ENCODE measurements at regions not wholly inside any gene's neighbourhood (a gene's known extent, or its start where the extent isn't known, plus 50 kb on each side); places are given as distances from the start of the nearest gene placed in this dataset.
"Not testable (repeated sequence)": the region's sequence is repeated elsewhere in the genome, so short reads cannot be mapped to it uniquely, and the experiment has no call there.

DNA sequence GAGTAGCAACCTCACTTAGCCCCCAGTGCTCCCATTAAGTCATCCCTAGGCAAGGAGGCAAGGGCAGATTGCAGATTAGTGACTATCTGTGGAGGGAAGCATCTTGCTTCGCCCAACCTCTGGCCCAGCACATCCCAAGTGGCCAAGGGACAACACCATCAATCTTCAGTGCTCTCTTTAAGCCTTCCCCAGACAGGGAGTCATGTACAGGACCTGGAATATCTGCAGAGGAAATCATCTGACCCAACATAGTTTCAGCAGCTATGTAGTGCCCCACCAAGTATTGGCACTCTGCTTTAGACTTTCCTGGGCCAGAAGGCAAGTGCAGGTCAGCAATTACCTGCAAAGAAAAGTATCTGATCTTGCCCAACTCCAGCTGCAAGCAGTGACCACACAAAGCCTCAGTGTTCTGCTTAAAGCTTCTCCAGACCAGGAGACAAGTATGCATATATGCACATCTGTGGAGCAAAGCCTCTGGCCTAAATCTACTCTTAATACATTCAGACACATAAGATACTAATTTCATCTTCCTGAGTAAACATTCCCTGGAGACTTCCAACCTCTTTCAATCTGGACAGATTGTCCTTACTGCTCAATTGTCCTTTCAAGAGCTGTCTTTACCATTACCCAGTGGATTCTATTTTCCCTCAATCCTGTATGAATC is 224.8 kb upstream of the VLDLR start:
- Histone ChIP-seq H3K36me3 (replicated peaks in 1 of 2; ENCODE audit: control insufficient read depth in 1 of 2, insufficient read depth in 2 of 2, low read length in 2 of 2) (no peaks in the 10 kb centered on the region), H3K9me3 (ENCODE audit: low read length) (no peaks in the 10 kb centered on the region), H2AFZ (ENCODE audit: low read length) (no peak overlapping the region), H3K4me2 (ENCODE audit: low read depth, low read length) (no peak overlapping the region), H4K20me1 (ENCODE audit: insufficient read depth, low read length) (no peaks in the 10 kb centered on the region), H3K4me1 (ENCODE audit: insufficient read depth, low read length) (no peaks in the 10 kb centered on the region), H3K9ac (ENCODE audit: insufficient read depth, low read depth, low read length) (no peak overlapping the region), H3K79me2 (ENCODE audit: insufficient read depth, low read length) (no peaks in the 10 kb centered on the region), H3K27ac (ENCODE audit: extremely low read length, insufficient read depth, low read length) (no peak overlapping the region), H3K27me3 (ENCODE audit: control insufficient read depth in 1 of 2, insufficient read depth in 2 of 2, low read length in 2 of 2) (no peaks in the 10 kb centered on the region), H3K4me3 (replicated peaks in 1 of 3; ENCODE audit: insufficient read depth in 1 of 3, low read depth in 2 of 3, low read length in 3 of 3) (no peak overlapping the region)
- FAIRE-seq (no peak), DNase-seq (ENCODE audit: low spot score) (no peak), ATAC-seq (no peak)
- in situ Hi-C loops (cut with HindIII; ENCODE audit: extremely low pct_ligation_motif_present, low pct_unique_long_range_greater_than_20kb) = no loop called here
- POLR2A ChIA-PET = no interaction called here
- intact Hi-C loops (cut with micrococcal nuclease; ENCODE audit: unreplicated experiment) = no loop called here
- CTCF ChIA-PET (ENCODE audit: low intra/inter-chr PET ratio, low total read pairs) = no interaction called here
- no TSS peak for BruUV-seq (replicated peaks)
- WGBS (ENCODE audit: low lambda C conversion rate) = 0% methylated on average over 1 of the region's 1 CpG
- TF ChIP-seq NFIB (CRISPR knock-in tag; IDR thresholded peaks at IDR 0.05; ENCODE audit: borderline replicate concordance) (no peak), MBNL3 (CRISPR knock-in tag; conservative IDR thresholded peaks at IDR 0.05) (no peak), CREM (IDR thresholded peaks at IDR 0.05) (no peak), CREM (CRISPR knock-in tag; IDR thresholded peaks at IDR 0.05) (no peak), SOX6 (IDR thresholded peaks at IDR 0.05) (no peak), SOX6 (CRISPR knock-in tag; IDR thresholded peaks at IDR 0.05) (no peak), MYNN (CRISPR knock-in tag; IDR thresholded peaks at IDR 0.05; ENCODE audit: low read depth) (no peak), POLR2G (IDR thresholded peaks at IDR 0.05; ENCODE audit: low read depth, low read length) (no peak)
- TF ChIP-seq, protein P1, sequence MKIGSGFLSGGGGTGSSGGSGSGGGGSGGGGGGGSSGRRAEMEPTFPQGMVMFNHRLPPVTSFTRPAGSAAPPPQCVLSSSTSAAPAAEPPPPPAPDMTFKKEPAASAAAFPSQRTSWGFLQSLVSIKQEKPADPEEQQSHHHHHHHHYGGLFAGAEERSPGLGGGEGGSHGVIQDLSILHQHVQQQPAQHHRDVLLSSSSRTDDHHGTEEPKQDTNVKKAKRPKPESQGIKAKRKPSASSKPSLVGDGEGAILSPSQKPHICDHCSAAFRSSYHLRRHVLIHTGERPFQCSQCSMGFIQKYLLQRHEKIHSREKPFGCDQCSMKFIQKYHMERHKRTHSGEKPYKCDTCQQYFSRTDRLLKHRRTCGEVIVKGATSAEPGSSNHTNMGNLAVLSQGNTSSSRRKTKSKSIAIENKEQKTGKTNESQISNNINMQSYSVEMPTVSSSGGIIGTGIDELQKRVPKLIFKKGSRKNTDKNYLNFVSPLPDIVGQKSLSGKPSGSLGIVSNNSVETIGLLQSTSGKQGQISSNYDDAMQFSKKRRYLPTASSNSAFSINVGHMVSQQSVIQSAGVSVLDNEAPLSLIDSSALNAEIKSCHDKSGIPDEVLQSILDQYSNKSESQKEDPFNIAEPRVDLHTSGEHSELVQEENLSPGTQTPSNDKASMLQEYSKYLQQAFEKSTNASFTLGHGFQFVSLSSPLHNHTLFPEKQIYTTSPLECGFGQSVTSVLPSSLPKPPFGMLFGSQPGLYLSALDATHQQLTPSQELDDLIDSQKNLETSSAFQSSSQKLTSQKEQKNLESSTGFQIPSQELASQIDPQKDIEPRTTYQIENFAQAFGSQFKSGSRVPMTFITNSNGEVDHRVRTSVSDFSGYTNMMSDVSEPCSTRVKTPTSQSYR (CRISPR knock-in tag; IDR thresholded peaks at IDR 0.05; ENCODE audit: borderline replicate concordance) = no peak
- TF ChIP-seq, protein P2, sequence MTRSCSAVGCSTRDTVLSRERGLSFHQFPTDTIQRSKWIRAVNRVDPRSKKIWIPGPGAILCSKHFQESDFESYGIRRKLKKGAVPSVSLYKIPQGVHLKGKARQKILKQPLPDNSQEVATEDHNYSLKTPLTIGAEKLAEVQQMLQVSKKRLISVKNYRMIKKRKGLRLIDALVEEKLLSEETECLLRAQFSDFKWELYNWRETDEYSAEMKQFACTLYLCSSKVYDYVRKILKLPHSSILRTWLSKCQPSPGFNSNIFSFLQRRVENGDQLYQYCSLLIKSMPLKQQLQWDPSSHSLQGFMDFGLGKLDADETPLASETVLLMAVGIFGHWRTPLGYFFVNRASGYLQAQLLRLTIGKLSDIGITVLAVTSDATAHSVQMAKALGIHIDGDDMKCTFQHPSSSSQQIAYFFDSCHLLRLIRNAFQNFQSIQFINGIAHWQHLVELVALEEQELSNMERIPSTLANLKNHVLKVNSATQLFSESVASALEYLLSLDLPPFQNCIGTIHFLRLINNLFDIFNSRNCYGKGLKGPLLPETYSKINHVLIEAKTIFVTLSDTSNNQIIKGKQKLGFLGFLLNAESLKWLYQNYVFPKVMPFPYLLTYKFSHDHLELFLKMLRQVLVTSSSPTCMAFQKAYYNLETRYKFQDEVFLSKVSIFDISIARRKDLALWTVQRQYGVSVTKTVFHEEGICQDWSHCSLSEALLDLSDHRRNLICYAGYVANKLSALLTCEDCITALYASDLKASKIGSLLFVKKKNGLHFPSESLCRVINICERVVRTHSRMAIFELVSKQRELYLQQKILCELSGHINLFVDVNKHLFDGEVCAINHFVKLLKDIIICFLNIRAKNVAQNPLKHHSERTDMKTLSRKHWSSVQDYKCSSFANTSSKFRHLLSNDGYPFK (CRISPR knock-in tag; IDR thresholded peaks at IDR 0.05; ENCODE audit: borderline replicate concordance) = no peak
- TF ChIP-seq, protein P3, sequence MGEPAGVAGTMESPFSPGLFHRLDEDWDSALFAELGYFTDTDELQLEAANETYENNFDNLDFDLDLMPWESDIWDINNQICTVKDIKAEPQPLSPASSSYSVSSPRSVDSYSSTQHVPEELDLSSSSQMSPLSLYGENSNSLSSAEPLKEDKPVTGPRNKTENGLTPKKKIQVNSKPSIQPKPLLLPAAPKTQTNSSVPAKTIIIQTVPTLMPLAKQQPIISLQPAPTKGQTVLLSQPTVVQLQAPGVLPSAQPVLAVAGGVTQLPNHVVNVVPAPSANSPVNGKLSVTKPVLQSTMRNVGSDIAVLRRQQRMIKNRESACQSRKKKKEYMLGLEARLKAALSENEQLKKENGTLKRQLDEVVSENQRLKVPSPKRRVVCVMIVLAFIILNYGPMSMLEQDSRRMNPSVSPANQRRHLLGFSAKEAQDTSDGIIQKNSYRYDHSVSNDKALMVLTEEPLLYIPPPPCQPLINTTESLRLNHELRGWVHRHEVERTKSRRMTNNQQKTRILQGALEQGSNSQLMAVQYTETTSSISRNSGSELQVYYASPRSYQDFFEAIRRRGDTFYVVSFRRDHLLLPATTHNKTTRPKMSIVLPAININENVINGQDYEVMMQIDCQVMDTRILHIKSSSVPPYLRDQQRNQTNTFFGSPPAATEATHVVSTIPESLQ (CRISPR knock-in tag; conservative IDR thresholded peaks at IDR 0.05) = no peak

DNA sequence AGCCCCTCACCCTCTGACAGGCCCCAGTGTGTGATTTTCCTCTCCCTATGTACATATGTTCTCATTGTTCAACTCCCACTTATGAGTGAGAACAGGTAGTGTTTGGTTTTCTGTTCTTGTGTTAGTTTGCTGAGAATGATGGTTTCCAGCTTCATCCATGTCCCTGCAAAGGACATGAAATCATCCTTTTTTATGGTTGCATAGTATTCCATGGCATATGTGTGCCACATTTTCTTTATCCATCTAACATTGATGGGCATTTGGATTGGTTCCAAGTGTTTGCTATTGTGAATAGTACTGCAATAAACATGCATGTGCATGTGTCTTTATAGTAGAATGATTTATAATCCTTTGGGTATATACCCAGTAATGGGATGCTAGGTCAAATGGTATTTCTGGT is 223.7 kb upstream of the VLDLR start:
- H3K4me3 ChIP-seq (replicated peaks in 1 of 3; ENCODE audit: insufficient read depth in 1 of 3, low read depth in 2 of 3, low read length in 3 of 3); intact Hi-C loops (cut with micrococcal nuclease; ENCODE audit: unreplicated experiment); H3K36me3 ChIP-seq (replicated peaks in 1 of 2; ENCODE audit: control insufficient read depth in 1 of 2, insufficient read depth in 2 of 2, low read length in 2 of 2); H3K4me1 ChIP-seq (ENCODE audit: insufficient read depth, low read length); in situ Hi-C loops (cut with HindIII; ENCODE audit: extremely low pct_ligation_motif_present, low pct_unique_long_range_greater_than_20kb); BruUV-seq (replicated peaks); POLR2A ChIA-PET; H3K79me2 ChIP-seq (ENCODE audit: insufficient read depth, low read length); H3K9me3 ChIP-seq (ENCODE audit: low read length); FAIRE-seq; H3K27ac ChIP-seq (ENCODE audit: extremely low read length, insufficient read depth, low read length); H3K27me3 ChIP-seq (ENCODE audit: control insufficient read depth in 1 of 2, insufficient read depth in 2 of 2, low read length in 2 of 2); H3K9ac ChIP-seq (ENCODE audit: insufficient read depth, low read depth, low read length); H4K20me1 ChIP-seq (ENCODE audit: insufficient read depth, low read length); DNase-seq (ENCODE audit: low spot score); H3K4me2 ChIP-seq (ENCODE audit: low read depth, low read length); H2AFZ ChIP-seq (ENCODE audit: low read length); CTCF ChIA-PET (ENCODE audit: low intra/inter-chr PET ratio, low total read pairs); ATAC-seq: not testable (repeated sequence)

Data from HepG2 (cell line).